CD4-positive, alpha-beta T cell (primary cell): ENCODE measurements at regions not wholly inside any gene's neighbourhood (a gene's known extent, or its start where the extent isn't known, plus 50 kb on each side); places are given as distances from the start of the nearest gene placed in this dataset.

Source experiments
- ATAC-seq: fragments of 200-7000 bp; cut with Tn5 transposase; one replicate; pipeline ENCODE4 v1.10.0; 2022; ENCODE audit warnings: mild to moderate bottlenecking; ENCODE audit not compliant: poor library complexity
- CTCF ChIA-PET: fragments of 350-600 bp; sonication (Branson Sonifier 250); formaldehyde crosslinking; loops from one replicate; lab custom pipeline; 2021; ENCODE audit warnings: antibody characterized with exemption, inconsistent platforms; lab: Charles Lee
- POLR2A ChIA-PET: fragments of 350-600 bp; sonication (Branson Sonifier 250); formaldehyde crosslinking; loops from one replicate; lab custom pipeline; 2021; ENCODE audit warnings: antibody characterized with exemption, inconsistent platforms; lab: Charles Lee
- DNase-seq, 14 experiments: peaks; one replicate each; pipeline ENCODE4 v3.0.0-alpha.2; 2013 to 2020; ENCODE audit warnings: mixed read lengths in 2 of 14
- H3K27ac ChIP-seq, 2 donors: one replicate each; pipeline versions ENCODE4 v1.5.1 to v1.7.0; 2013; ENCODE audit warnings: low read length in 2 of 2, low read depth in 1 of 2, mild to moderate bottlenecking in 1 of 2
- H3K27me3 ChIP-seq, 2 experiments: 1 replicate in 1 of 2; 2 replicates in 1 of 2; pipeline versions ENCODE4 v1.6.1 to v1.7.0; 2013; ENCODE audit warnings: low read length in 2 of 2, control low read depth in 1 of 2, mild to moderate bottlenecking in 1 of 2, moderate library complexity in 1 of 2; ENCODE audit not compliant: insufficient read depth in 2 of 2, control insufficient read depth in 1 of 2
- H3K36me3 ChIP-seq: one replicate; pipeline ENCODE4 v1.6.1; 2013; ENCODE audit warnings: low read length, control low read depth; ENCODE audit not compliant: insufficient read depth
- H3K4me1 ChIP-seq: one replicate; pipeline ENCODE4 v1.6.1; 2013; ENCODE audit warnings: low read length, control low read depth; ENCODE audit not compliant: insufficient read depth
- H3K4me3 ChIP-seq: one replicate; pipeline ENCODE4 v1.5.1; 2013; ENCODE audit warnings: mild to moderate bottlenecking, low read length, moderate library complexity
- H3K9me3 ChIP-seq, 2 experiments: 1 replicate in 1 of 2; 2 replicates in 1 of 2; pipeline versions ENCODE4 v1.6.1 to v1.7.0; 2013; ENCODE audit warnings: low read length in 2 of 2, mild to moderate bottlenecking in 2 of 2, control low read depth in 1 of 2, moderate library complexity in 1 of 2; ENCODE audit not compliant: control insufficient read depth in 1 of 2, insufficient read depth in 1 of 2
- H3K27ac Mint-ChIP-seq: one replicate; pipeline ENCODE4 v1.8.0; 2020; ENCODE audit warnings: mixed read lengths
- H3K27me3 Mint-ChIP-seq: one replicate; pipeline ENCODE4 v1.8.0; 2021; ENCODE audit warnings: mixed read lengths
- H3K36me3 Mint-ChIP-seq: one replicate; pipeline ENCODE4 v1.8.0; 2021; ENCODE audit warnings: low read depth, mixed read lengths
- H3K4me1 Mint-ChIP-seq: one replicate; pipeline ENCODE4 v1.8.0; 2021; ENCODE audit warnings: low read depth, mixed read lengths
- H3K4me3 Mint-ChIP-seq: one replicate; pipeline ENCODE4 v1.8.0; 2020; ENCODE audit warnings: mild to moderate bottlenecking, mixed read lengths
- H3K9me3 Mint-ChIP-seq: one replicate; pipeline ENCODE4 v1.8.0; 2020; ENCODE audit warnings: mixed read lengths
- intact Hi-C, 2 experiments: fragments of 100-400 bp; cut with DNase I in 1 of 2; cut with micrococcal nuclease in 1 of 2; formaldehyde crosslinking; loops; one replicate each; pipeline versions ENCODE4 v1.15.1 to v1.9.0; 2023 to 2025; cut with DNase I, micrococcal nuclease
- TF ChIP-seq, protein P1 (sequence below): fragments of 200-600 bp; IDR thresholded peaks from one replicate; pipeline ENCODE4 v1.8.0; 2022; ENCODE audit warnings: antibody characterized with exemption, mild to moderate bottlenecking

DNA sequence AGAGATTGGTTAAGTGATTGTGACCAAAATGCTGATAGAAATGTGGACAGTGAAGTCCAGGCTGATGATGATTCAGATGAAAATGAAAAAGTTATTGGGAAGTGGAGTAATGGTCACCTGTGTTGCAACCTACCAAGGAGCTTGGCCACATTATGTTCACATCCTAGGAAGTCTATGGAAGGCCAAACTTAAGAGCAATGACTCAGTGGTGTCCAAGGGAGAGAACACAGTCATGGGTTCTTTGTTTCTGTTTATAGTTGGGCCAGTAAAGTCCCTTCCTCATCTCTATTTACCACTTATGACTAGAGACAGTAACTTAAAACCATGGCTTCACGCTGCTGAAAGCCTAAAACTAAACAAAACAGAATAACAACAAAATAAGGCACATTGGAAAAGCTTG, 555.3 kb upstream of the DAB2 start:
- intact Hi-C loops, result no loop called here
- H3K4me1 Mint-ChIP-seq, result no peaks in the 10 kb centered on the region
- Histone ChIP-seq H3K36me3 (no peaks in the 10 kb centered on the region), H3K27me3 (no peaks in the 10 kb centered on the region), H3K27ac (no peak overlapping the region), H3K4me1 (no peaks in the 10 kb centered on the region), H3K9me3 (no peaks in the 10 kb centered on the region), H3K4me3 (no peak overlapping the region)
- H3K4me3 Mint-ChIP-seq, result no peak overlapping the region
- ChIA-PET CTCF (no interaction called here), POLR2A (no interaction called here)
- ATAC-seq (no peak), DNase-seq (no peak)
- TF ChIP-seq, protein P1, sequence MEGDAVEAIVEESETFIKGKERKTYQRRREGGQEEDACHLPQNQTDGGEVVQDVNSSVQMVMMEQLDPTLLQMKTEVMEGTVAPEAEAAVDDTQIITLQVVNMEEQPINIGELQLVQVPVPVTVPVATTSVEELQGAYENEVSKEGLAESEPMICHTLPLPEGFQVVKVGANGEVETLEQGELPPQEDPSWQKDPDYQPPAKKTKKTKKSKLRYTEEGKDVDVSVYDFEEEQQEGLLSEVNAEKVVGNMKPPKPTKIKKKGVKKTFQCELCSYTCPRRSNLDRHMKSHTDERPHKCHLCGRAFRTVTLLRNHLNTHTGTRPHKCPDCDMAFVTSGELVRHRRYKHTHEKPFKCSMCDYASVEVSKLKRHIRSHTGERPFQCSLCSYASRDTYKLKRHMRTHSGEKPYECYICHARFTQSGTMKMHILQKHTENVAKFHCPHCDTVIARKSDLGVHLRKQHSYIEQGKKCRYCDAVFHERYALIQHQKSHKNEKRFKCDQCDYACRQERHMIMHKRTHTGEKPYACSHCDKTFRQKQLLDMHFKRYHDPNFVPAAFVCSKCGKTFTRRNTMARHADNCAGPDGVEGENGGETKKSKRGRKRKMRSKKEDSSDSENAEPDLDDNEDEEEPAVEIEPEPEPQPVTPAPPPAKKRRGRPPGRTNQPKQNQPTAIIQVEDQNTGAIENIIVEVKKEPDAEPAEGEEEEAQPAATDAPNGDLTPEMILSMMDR, result no peak
- H3K27me3 Mint-ChIP-seq, result no peaks in the 10 kb centered on the region
- no peaks in the 10 kb centered on the region for H3K36me3 Mint-ChIP-seq
- no peaks in the 10 kb centered on the region for H3K9me3 Mint-ChIP-seq
- H3K27ac Mint-ChIP-seq, result no peak overlapping the region

DNA sequence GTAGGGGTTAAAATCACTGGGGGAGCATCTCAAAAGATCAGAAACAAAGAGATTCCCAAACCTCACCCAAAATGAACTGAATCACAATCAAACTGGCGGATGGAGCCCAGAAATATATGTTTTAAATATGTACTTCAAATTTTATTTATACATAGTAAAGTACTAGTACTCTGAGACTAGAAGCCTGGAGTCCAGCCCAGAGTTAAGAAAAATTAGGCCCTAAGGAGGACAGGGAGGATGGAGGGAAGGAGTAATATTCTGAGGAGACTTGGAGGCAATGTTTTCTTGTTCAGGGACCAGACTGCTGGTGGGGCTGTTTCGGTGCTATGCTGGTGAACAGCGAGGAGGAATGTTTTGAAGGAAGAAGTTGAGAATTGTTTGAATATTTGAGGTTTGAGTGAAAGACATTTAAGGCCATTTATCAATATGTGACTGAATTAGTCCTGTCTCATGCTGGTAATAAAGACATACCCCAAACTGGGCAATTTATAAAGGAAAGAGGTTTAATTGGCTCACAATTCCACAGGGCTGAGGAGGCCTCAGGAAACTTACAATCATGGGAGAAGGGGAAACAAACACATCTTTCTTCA, 552.4 kb upstream of the DAB2 start:
- no peaks in the 10 kb centered on the region for H3K36me3 Mint-ChIP-seq
- CTCF ChIA-PET, result no interaction called here

DNA sequence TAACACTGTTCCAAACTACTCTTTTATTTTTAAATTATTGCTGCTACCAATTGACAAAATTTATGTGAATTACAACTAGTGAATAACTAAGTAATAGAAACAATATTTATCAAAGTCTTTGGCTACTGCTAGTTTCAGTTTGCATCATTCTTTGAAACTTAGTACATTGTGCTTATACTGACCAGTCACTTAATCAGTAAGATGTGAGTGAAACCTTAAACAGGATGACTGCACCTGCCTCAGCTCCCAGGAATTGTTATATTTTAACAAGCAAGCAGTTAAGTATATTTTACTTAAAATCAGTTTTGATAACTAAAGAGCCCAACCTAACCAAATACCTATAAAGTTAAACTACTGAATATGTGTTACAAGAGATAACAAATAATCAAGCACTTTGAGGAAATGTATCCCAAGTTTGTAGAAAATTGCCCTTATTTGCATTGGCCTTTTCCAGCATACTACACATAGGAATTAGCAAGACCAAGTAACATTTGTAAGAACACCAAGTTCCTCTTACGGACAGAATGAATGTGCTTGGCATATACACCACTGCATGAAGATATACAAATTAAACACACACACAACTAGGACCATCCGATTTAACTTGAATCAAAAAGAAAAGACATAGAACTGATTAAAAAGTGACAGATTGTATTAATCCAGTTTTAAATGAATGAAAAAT, 545.5 kb upstream of the DAB2 start:
- Histone ChIP-seq H3K9me3 (no peaks in the 10 kb centered on the region), H3K36me3 (no peaks in the 10 kb centered on the region), H3K4me1 (no peaks in the 10 kb centered on the region), H3K27me3 (no peaks in the 10 kb centered on the region), H3K4me3 (no peak overlapping the region), H3K27ac (no peak overlapping the region)
- H3K27me3 Mint-ChIP-seq, result peaks cover 9% of the 10 kb centered on the region
- ATAC-seq (no peak), DNase-seq (no peak)
- no peaks in the 10 kb centered on the region for H3K9me3 Mint-ChIP-seq
- intact Hi-C loops, result no loop called here
- POLR2A ChIA-PET, result no interaction called here
- no peak overlapping the region for H3K27ac Mint-ChIP-seq
- no peak overlapping the region for H3K4me3 Mint-ChIP-seq
- CTCF ChIA-PET, result interaction anchor here (0.6 kb wide), 1 partner anchor 14 kb away, joined by 3 read pairs; no protein-coding TSS in a partner anchor
- H3K4me1 Mint-ChIP-seq, result no peaks in the 10 kb centered on the region
- H3K36me3 Mint-ChIP-seq, result no peaks in the 10 kb centered on the region
- TF ChIP-seq, protein P1, result no peak

More for the DNA sequence above, 552.4 kb upstream of the DAB2 start:
- Mint-ChIP-seq H3K9me3 (no peaks in the 10 kb centered on the region), H3K27me3 (no peaks in the 10 kb centered on the region), H3K4me1 (no peaks in the 10 kb centered on the region), H3K27ac (no peak overlapping the region), H3K4me3 (no peak overlapping the region)
- POLR2A ChIA-PET, result no interaction called here
- TF ChIP-seq, protein P1, result no peak
- Histone ChIP-seq H3K9me3 (no peaks in the 10 kb centered on the region), H3K36me3 (no peaks in the 10 kb centered on the region), H3K4me3 (no peak overlapping the region), H3K4me1 (no peaks in the 10 kb centered on the region), H3K27ac (no peak overlapping the region), H3K27me3 (no peaks in the 10 kb centered on the region)
- intact Hi-C loops, result no loop called here
- ATAC-seq (no peak), DNase-seq (no peak)
